Spleen (tissue), 11 donors: ENCODE measurements at regions not wholly inside any gene's neighbourhood (a gene's known extent, or its start where the extent isn't known, plus 50 kb on each side); places are given as distances from the start of the nearest gene placed in this dataset.
A peak's percentile ranks its signal among the peaks of the same experiment; 100 is the strongest.

Experiments used
- DNase-seq: peaks from one replicate; pipeline ENCODE4 v3.0.0-alpha.2; 2020
- H3K27ac ChIP-seq, 8 donors: fragments of 200-600 bp; sonication (generic) in 7 of 8; 1 replicate in 4 of 8; 2 replicates in 4 of 8; pipeline versions ENCODE4 v1.5.0 to v1.8.0; 2016 to 2021; ENCODE audit warnings: inconsistent platforms in 4 of 8, mild to moderate bottlenecking in 4 of 8, moderate library complexity in 1 of 8
- H3K27me3 ChIP-seq, 7 donors: fragments of 200-600 bp; sonication (generic) in 6 of 7; replicated peaks in 1 of 7; 1 replicate in 4 of 7; 2 replicates in 3 of 7; pipeline versions ENCODE4 v1.5.0 to v1.8.0; 2016 to 2021; ENCODE audit warnings: inconsistent platforms in 3 of 7, mild to moderate bottlenecking in 1 of 7
- H3K36me3 ChIP-seq, 6 donors: fragments of 200-600 bp; sonication (generic) in 5 of 6; 1 replicate in 4 of 6; 2 replicates in 2 of 6; pipeline versions ENCODE4 v1.5.0 to v1.8.0; 2016 to 2021; ENCODE audit warnings: inconsistent platforms in 2 of 6
- H3K4me1 ChIP-seq, 6 donors: fragments of 200-600 bp; sonication (generic) in 5 of 6; 1 replicate in 3 of 6; 2 replicates in 3 of 6; pipeline versions ENCODE4 v1.5.0 to v1.8.0; 2016 to 2021; ENCODE audit warnings: inconsistent platforms in 3 of 6
- H3K4me3 ChIP-seq, 8 donors: fragments of 200-600 bp; sonication (generic) in 7 of 8; 1 replicate in 4 of 8; 2 replicates in 4 of 8; pipeline versions ENCODE4 v1.5.0 to v1.8.0; 2016 to 2021; ENCODE audit warnings: inconsistent platforms in 4 of 8, mild to moderate bottlenecking in 4 of 8, moderate library complexity in 2 of 8
- H3K9me3 ChIP-seq, 8 donors: fragments of 200-600 bp; sonication (generic) in 7 of 8; 1 replicate in 4 of 8; 2 replicates in 4 of 8; pipeline versions ENCODE4 v1.5.0 to v1.8.0; 2016 to 2021; ENCODE audit warnings: inconsistent platforms in 4 of 8
- POLR2A ChIP-seq, 3 donors: fragments of 450-650 bp; IDR thresholded peaks; one replicate each; pipeline ENCODE4 v1.5.1; 2017; ENCODE audit warnings: antibody characterized with exemption in 3 of 3, mild to moderate bottlenecking in 1 of 3
- POLR2AphosphoS5 ChIP-seq, 3 donors: sonication (generic); formaldehyde crosslinking; IDR thresholded peaks; one replicate each; pipeline ENCODE4 v1.5.1; 2017; ENCODE audit warnings: antibody characterized with exemption in 3 of 3
- WGBS, 5 donors: extraction: QIAGEN DNeasy Blood & Tissue Kit in 3 of 5; methylation state at CpG; one replicate each; pipeline versions ENCODE4 v1.1.5 to v1.1.7; 2013 to 2018; 5-methylcytosine and 5-hydroxymethylcytosine counted together
- intact Hi-C: fragments of 100-400 bp; cut with DNase I; formaldehyde crosslinking; loops from one replicate; pipeline ENCODE4 v1.15.0; 2023; ENCODE audit warnings: low total_unique reads
- TF ChIP-seq, protein P1 (sequence below), 11 experiments: fragments of 200-600 bp in 7 of 11; fragments of 450-650 bp in 4 of 11; sonication (generic) in 4 of 11; IDR thresholded peaks in 8 of 11; conservative IDR thresholded peaks in 3 of 11; 1 replicate in 7 of 11; 2 replicates in 4 of 11; pipeline versions ENCODE4 v1.4.0 to v1.8.0; 2016 to 2021; ENCODE audit warnings: antibody characterized with exemption in 11 of 11, inconsistent platforms in 4 of 11, mild to moderate bottlenecking in 1 of 11
- donor health status: healthy with polysubstance abuse.
- donor health status: DM: no; HTN: no; CAD: no; lungs with moderate emphysema.
- donor health status: DM: no; HTN: no; CAD: no.
- donor health status: Bipolar disorder and iron deficiency.
- donor health status: healthy.
- donor health status: DM: no; HTN: no; CAD: no.
- donor health status: DM: yes; HTN: yes; CAD: no.

GRCh38 chr10:8240861-8241260 is 186.4 kb downstream of the GATA3 start:
- WGBS, 5 donors: 74 to 90% (median 79%) methylated on average over 2 of the region's 2 CpGs

DNA sequence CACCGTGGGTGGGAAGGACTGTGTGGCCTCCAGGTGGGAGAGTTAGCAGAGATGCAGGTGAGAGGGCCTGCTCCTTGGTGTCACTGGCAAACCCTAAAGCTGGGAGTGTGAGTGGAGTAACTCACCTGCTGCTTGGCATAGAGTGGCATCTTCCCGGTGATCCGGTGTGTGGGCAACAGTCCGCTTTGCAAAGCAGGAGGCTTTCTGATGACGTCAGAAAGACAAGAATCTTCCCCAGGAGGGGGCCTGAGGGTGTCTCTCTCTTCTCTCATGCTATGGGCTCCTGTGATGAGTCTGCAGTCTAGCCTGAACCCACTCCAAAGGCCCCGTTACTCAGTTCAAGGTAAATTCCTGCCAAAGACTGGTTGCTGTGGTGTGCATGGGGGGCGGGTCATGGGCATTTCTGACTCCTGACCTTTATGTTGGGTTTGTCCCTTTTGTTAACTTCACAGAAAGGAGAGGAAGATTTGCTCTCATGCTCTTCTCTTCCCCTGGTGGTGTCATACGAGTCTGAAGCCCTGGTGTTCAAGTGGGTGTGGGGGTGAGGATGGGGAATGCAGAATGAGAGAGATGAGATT is 187.9 kb downstream of the GATA3 start:
- peaks cover 0 to 13% (median 12%) of the 10 kb centered on the region in 8 donors for H3K9me3 ChIP-seq
- DNase-seq: no peak
- no peaks in the 10 kb centered on the region for H3K36me3 ChIP-seq
- TF ChIP-seq POLR2A (IDR thresholded peaks at IDR 0.05): no peak
- TF ChIP-seq, protein P1, sequence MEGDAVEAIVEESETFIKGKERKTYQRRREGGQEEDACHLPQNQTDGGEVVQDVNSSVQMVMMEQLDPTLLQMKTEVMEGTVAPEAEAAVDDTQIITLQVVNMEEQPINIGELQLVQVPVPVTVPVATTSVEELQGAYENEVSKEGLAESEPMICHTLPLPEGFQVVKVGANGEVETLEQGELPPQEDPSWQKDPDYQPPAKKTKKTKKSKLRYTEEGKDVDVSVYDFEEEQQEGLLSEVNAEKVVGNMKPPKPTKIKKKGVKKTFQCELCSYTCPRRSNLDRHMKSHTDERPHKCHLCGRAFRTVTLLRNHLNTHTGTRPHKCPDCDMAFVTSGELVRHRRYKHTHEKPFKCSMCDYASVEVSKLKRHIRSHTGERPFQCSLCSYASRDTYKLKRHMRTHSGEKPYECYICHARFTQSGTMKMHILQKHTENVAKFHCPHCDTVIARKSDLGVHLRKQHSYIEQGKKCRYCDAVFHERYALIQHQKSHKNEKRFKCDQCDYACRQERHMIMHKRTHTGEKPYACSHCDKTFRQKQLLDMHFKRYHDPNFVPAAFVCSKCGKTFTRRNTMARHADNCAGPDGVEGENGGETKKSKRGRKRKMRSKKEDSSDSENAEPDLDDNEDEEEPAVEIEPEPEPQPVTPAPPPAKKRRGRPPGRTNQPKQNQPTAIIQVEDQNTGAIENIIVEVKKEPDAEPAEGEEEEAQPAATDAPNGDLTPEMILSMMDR (IDR thresholded peaks at IDR 0.05 in 8 of 11, conservative IDR thresholded peaks at IDR 0.05 in 3 of 11): no peak
- TF ChIP-seq POLR2AphosphoS5 (IDR thresholded peaks at IDR 0.05): no peak
- H3K4me1 ChIP-seq: peaks cover 0 to 33% (median 13%) of the 10 kb centered on the region in 6 donors
- intact Hi-C loops: no loop called here
- H3K27ac ChIP-seq: no peak overlapping the region
- no peak overlapping the region for H3K4me3 ChIP-seq
- peaks cover 0 to 8% (median 0%) of the 10 kb centered on the region in 7 donors for H3K27me3 ChIP-seq
- 79 to 91% (median 85%) methylated on average over 8 of the region's 8 CpGs for WGBS, 5 donors

More at GRCh38 chr10:8240861-8241260, 186.4 kb downstream of the GATA3 start:
- intact Hi-C loops: no loop called here
- H3K27ac ChIP-seq: no peak overlapping the region
- peaks cover 0 to 8% (median 0%) of the 10 kb centered on the region in 7 donors for H3K27me3 ChIP-seq
- no peaks in the 10 kb centered on the region for H3K9me3 ChIP-seq
- peaks cover 0 to 30% (median 10%) of the 10 kb centered on the region in 6 donors for H3K4me1 ChIP-seq
- no peak for DNase-seq
- no peak for TF ChIP-seq POLR2AphosphoS5 (IDR thresholded peaks at IDR 0.05)
- TF ChIP-seq, protein P1 (IDR thresholded peaks at IDR 0.05 in 8 of 11, conservative IDR thresholded peaks at IDR 0.05 in 3 of 11): no peak
- no peak for TF ChIP-seq POLR2A (IDR thresholded peaks at IDR 0.05)
- no peak overlapping the region for H3K4me3 ChIP-seq
- no peaks in the 10 kb centered on the region for H3K36me3 ChIP-seq

GRCh38 chr10:8245131-8245813 is 190.8 kb downstream of the GATA3 start:
- Histone ChIP-seq H3K4me3 (no peak overlapping the region), H3K9me3 (peaks cover 0 to 24% (median 15%) of the 10 kb centered on the region in 8 donors), H3K27ac (peak overlapping the region in 7 of 8 donors; percentile 27 to 74 (median 46)), H3K27me3 (no peaks in the 10 kb centered on the region), H3K36me3 (no peaks in the 10 kb centered on the region), H3K4me1 (peaks cover 0 to 22% (median 13%) of the 10 kb centered on the region in 6 donors)
- intact Hi-C loops: no loop called here
- whole genome bisulfite sequencing, 5 donors: 7 to 10% (median 8%) methylated on average over 8 of the region's 8 CpGs
- no peak for DNase-seq
- TF ChIP-seq, protein P1 (IDR thresholded peaks at IDR 0.05 in 8 of 11, conservative IDR thresholded peaks at IDR 0.05 in 3 of 11): no peak
- no peak for TF ChIP-seq POLR2A (IDR thresholded peaks at IDR 0.05)
- TF ChIP-seq POLR2AphosphoS5 (IDR thresholded peaks at IDR 0.05): no peak

- no peaks in the 10 kb centered on the region for H3K27me3 ChIP-seq
- H3K4me3 ChIP-seq: no peak overlapping the region
- 74 to 88% (median 82%) methylated on average over 3 of the region's 3 CpGs for WGBS, 5 donors
- DNase-seq: no peak
- peak overlapping the region in 4 of 8 donors; percentile 3 to 74 (median 45) for H3K27ac ChIP-seq
- H3K9me3 ChIP-seq: peaks cover 0 to 24% (median 15%) of the 10 kb centered on the region in 8 donors
- TF ChIP-seq POLR2A (IDR thresholded peaks at IDR 0.05): no peak
- no peak for TF ChIP-seq POLR2AphosphoS5 (IDR thresholded peaks at IDR 0.05)
- peaks cover 0 to 22% (median 13%) of the 10 kb centered on the region in 6 donors for H3K4me1 ChIP-seq
- intact Hi-C loops: no loop called here
- H3K36me3 ChIP-seq: no peaks in the 10 kb centered on the region
Observed at GRCh38 chr10:8245814-8246142, 191.3 kb downstream of the GATA3 start.
